Activated T-helper 2 cell treated with anti-CD3 and anti-CD28 coated beads, Interferon-gamma antibody, Interleukin-2, Interleukin-4, amounts not matched to agents 10 μg/mL and 5 μg/mL and 100 μg/mL, durations not matched to agents 14 hours and 24 hours and 36 hours (primary cell): ENCODE measurements at regions not wholly inside any gene's neighbourhood (a gene's known extent, or its start where the extent isn't known, plus 50 kb on each side); places are given as distances from the start of the nearest gene placed in this dataset.

Experiments
- DNase-seq: peaks from one replicate; pipeline ENCODE4 v3.0.0; 2021; ENCODE audit warnings: low spot score
- H3K27ac Mint-ChIP-seq: one replicate; pipeline ENCODE4 v1.8.0; 2021; ENCODE audit warnings: mixed read lengths
- H3K27me3 Mint-ChIP-seq: one replicate; pipeline ENCODE4 v1.8.0; 2021; ENCODE audit warnings: low read depth, mixed read lengths
- H3K36me3 Mint-ChIP-seq: one replicate; pipeline ENCODE4 v1.8.0; 2021; ENCODE audit warnings: low read depth, mixed read lengths
- H3K4me1 Mint-ChIP-seq: one replicate; pipeline ENCODE4 v1.8.0; 2021; ENCODE audit warnings: low read depth, mixed read lengths
- H3K4me3 Mint-ChIP-seq: one replicate; pipeline ENCODE4 v1.8.0; 2021; ENCODE audit warnings: low read depth, mild to moderate bottlenecking, moderate library complexity, mixed read lengths
- H3K9me3 Mint-ChIP-seq: one replicate; pipeline ENCODE4 v1.8.0; 2021; ENCODE audit warnings: mixed read lengths
- intact Hi-C: fragments of 100-400 bp; cut with micrococcal nuclease; formaldehyde crosslinking; loops from one replicate; pipeline ENCODE4 v1.15.1; 2023

GRCh38 chr5:158080112-158080511, 221.2 kb upstream of the CLINT1 start:
- Mint-ChIP-seq H3K4me1 (peaks cover 5% of the 10 kb centered on the region), H3K4me3 (no peak overlapping the region), H3K9me3 (no peaks in the 10 kb centered on the region), H3K27ac (no peak overlapping the region), H3K36me3 (no peaks in the 10 kb centered on the region), H3K27me3 (peaks cover 11% of the 10 kb centered on the region)
- intact Hi-C loops, result no loop called here
- no peak for DNase-seq

- Mint-ChIP-seq H3K4me3 (no peak overlapping the region), H3K36me3 (no peaks in the 10 kb centered on the region), H3K27me3 (peaks cover 8% of the 10 kb centered on the region), H3K27ac (no peak overlapping the region), H3K4me1 (peaks cover 5% of the 10 kb centered on the region), H3K9me3 (no peaks in the 10 kb centered on the region)
- DNase-seq, result no peak
- intact Hi-C loops, result loop anchor here (10.0 kb wide), 1 partner anchor 1026 kb away; no protein-coding TSS in a partner anchor
These were observed 220.2 kb upstream of the CLINT1 start for GRCh38 chr5:158079097-158079496.

- Mint-ChIP-seq H3K36me3 (no peaks in the 10 kb centered on the region), H3K4me3 (no peak overlapping the region), H3K4me1 (peaks cover 5% of the 10 kb centered on the region), H3K27ac (no peak overlapping the region), H3K27me3 (peaks cover 10% of the 10 kb centered on the region), H3K9me3 (no peaks in the 10 kb centered on the region)
- DNase-seq, result peak; percentile 18
- intact Hi-C loops, result loop anchor here (10.0 kb wide), 1 partner anchor 1030 kb away; no protein-coding TSS in a partner anchor
These were observed 216.2 kb upstream of the CLINT1 start for GRCh38 chr5:158074992-158075769.

- no peak for DNase-seq
- peaks cover 5% of the 10 kb centered on the region for H3K4me1 Mint-ChIP-seq
- no peak overlapping the region for H3K27ac Mint-ChIP-seq
- no peaks in the 10 kb centered on the region for H3K9me3 Mint-ChIP-seq
- H3K27me3 Mint-ChIP-seq, result peaks cover 10% of the 10 kb centered on the region
- H3K4me3 Mint-ChIP-seq, result no peak overlapping the region
- intact Hi-C loops, result loop anchor here (10.0 kb wide), 1 partner anchor 1030 kb away; no protein-coding TSS in a partner anchor
- no peaks in the 10 kb centered on the region for H3K36me3 Mint-ChIP-seq
These were observed 215.6 kb upstream of the CLINT1 start for GRCh38 chr5:158074597-158074991.

GRCh38 chr5:158070859-158071258, 211.9 kb upstream of the CLINT1 start:
- Mint-ChIP-seq H3K36me3 (no peaks in the 10 kb centered on the region), H3K4me3 (no peak overlapping the region), H3K27ac (no peak overlapping the region), H3K4me1 (peaks cover 5% of the 10 kb centered on the region), H3K9me3 (no peaks in the 10 kb centered on the region), H3K27me3 (peaks cover 8% of the 10 kb centered on the region)
- intact Hi-C loops, result loop anchor here (10.0 kb wide), 1 partner anchor 1034 kb away; no protein-coding TSS in a partner anchor
- no peak for DNase-seq

- no peaks in the 10 kb centered on the region for H3K36me3 Mint-ChIP-seq
- H3K4me1 Mint-ChIP-seq, result no peaks in the 10 kb centered on the region
- H3K4me3 Mint-ChIP-seq, result no peak overlapping the region
- H3K9me3 Mint-ChIP-seq, result no peaks in the 10 kb centered on the region
- H3K27me3 Mint-ChIP-seq, result peaks cover 8% of the 10 kb centered on the region
- no peak for DNase-seq
- no peak overlapping the region for H3K27ac Mint-ChIP-seq
- intact Hi-C loops, result loop anchor here (10.0 kb wide), 1 partner anchor 1035 kb away; no protein-coding TSS in a partner anchor
These were observed 210.9 kb upstream of the CLINT1 start for GRCh38 chr5:158069838-158070237.

GRCh38 chr5:158068964-158069363, 210.0 kb upstream of the CLINT1 start:
- Mint-ChIP-seq H3K36me3 (no peaks in the 10 kb centered on the region), H3K4me1 (no peaks in the 10 kb centered on the region), H3K27me3 (peaks cover 9% of the 10 kb centered on the region), H3K9me3 (no peaks in the 10 kb centered on the region), H3K27ac (no peak overlapping the region), H3K4me3 (no peak overlapping the region)
- intact Hi-C loops, result no loop called here
- DNase-seq, result no peak

- H3K4me3 Mint-ChIP-seq, result no peak overlapping the region
- no peaks in the 10 kb centered on the region for H3K4me1 Mint-ChIP-seq
- H3K27ac Mint-ChIP-seq, result no peak overlapping the region
- no peak for DNase-seq
- H3K27me3 Mint-ChIP-seq, result peaks cover 2% of the 10 kb centered on the region
- H3K36me3 Mint-ChIP-seq, result no peaks in the 10 kb centered on the region
- no peaks in the 10 kb centered on the region for H3K9me3 Mint-ChIP-seq
- intact Hi-C loops, result no loop called here
These were observed 207.1 kb upstream of the CLINT1 start for GRCh38 chr5:158066076-158066475.

- no peaks in the 10 kb centered on the region for H3K9me3 Mint-ChIP-seq
- intact Hi-C loops, result no loop called here
- H3K4me3 Mint-ChIP-seq, result no peak overlapping the region
- DNase-seq, result no peak
- H3K36me3 Mint-ChIP-seq, result no peaks in the 10 kb centered on the region
- H3K27me3 Mint-ChIP-seq, result peaks cover 4% of the 10 kb centered on the region
- no peaks in the 10 kb centered on the region for H3K4me1 Mint-ChIP-seq
- no peak overlapping the region for H3K27ac Mint-ChIP-seq
These were observed 205.6 kb upstream of the CLINT1 start for GRCh38 chr5:158064334-158065123.

GRCh38 chr5:158063052-158063451, 204.1 kb upstream of the CLINT1 start:
- H3K36me3 Mint-ChIP-seq, result no peaks in the 10 kb centered on the region
- no peak overlapping the region for H3K27ac Mint-ChIP-seq
- no peak overlapping the region for H3K4me3 Mint-ChIP-seq
- no peaks in the 10 kb centered on the region for H3K9me3 Mint-ChIP-seq
- peaks cover 9% of the 10 kb centered on the region for H3K27me3 Mint-ChIP-seq
- no peak for DNase-seq
- no peaks in the 10 kb centered on the region for H3K4me1 Mint-ChIP-seq
- intact Hi-C loops, result no loop called here

GRCh38 chr5:158061451-158061850, 202.5 kb upstream of the CLINT1 start:
- peaks cover 18% of the 10 kb centered on the region for H3K27me3 Mint-ChIP-seq
- H3K36me3 Mint-ChIP-seq, result no peaks in the 10 kb centered on the region
- H3K9me3 Mint-ChIP-seq, result no peaks in the 10 kb centered on the region
- no peaks in the 10 kb centered on the region for H3K4me1 Mint-ChIP-seq
- H3K27ac Mint-ChIP-seq, result no peak overlapping the region
- no peak for DNase-seq
- intact Hi-C loops, result no loop called here
- no peak overlapping the region for H3K4me3 Mint-ChIP-seq

GRCh38 chr5:158060212-158060611, 201.3 kb upstream of the CLINT1 start:
- Mint-ChIP-seq H3K27me3 (peaks cover 18% of the 10 kb centered on the region), H3K9me3 (no peaks in the 10 kb centered on the region)
- no peak for DNase-seq

More at GRCh38 chr5:158060212-158060611, 201.3 kb upstream of the CLINT1 start:
- Mint-ChIP-seq H3K4me1 (no peaks in the 10 kb centered on the region), H3K4me3 (no peak overlapping the region), H3K27ac (no peak overlapping the region), H3K36me3 (no peaks in the 10 kb centered on the region)
- intact Hi-C loops, result no loop called here
